Heart left ventricle (tissue), 16 donors: ENCODE measurements at regions not wholly inside any gene's neighbourhood (a gene's known extent, or its start where the extent isn't known, plus 50 kb on each side); places are given as distances from the start of the nearest gene placed in this dataset.
"Not testable (repeated sequence)": the region's sequence is repeated elsewhere in the genome, so short reads cannot be mapped to it uniquely, and the experiment has no call there.

Experiments used
- ATAC-seq, 4 donors: fragments of 200-7000 bp; cut with Tn5 transposase; one replicate each; pipeline ENCODE4 v1.9.1; 2020 to 2022; ENCODE audit warnings: moderate library complexity in 4 of 4, mild to moderate bottlenecking in 3 of 4, moderate number of reproducible peaks in 1 of 4
- DNase-seq, 5 donors: peaks; one replicate each; pipeline ENCODE4 v3.0.0-alpha.2; 2020
- H3K27ac ChIP-seq, 12 donors: fragments of 200-600 bp; sonication (generic) in 4 of 12; one replicate each; pipeline versions ENCODE4 v1.5.0 to v1.8.0; 2016 to 2022; ENCODE audit warnings: mild to moderate bottlenecking in 2 of 12
- H3K27me3 ChIP-seq, 9 donors: fragments of 200-600 bp; sonication (generic) in 2 of 9; one replicate each; pipeline versions ENCODE4 v1.5.1 to v1.8.0; 2016 to 2022; ENCODE audit warnings: mild to moderate bottlenecking in 3 of 9
- H3K36me3 ChIP-seq, 9 donors: fragments of 200-600 bp; sonication (generic) in 2 of 9; one replicate each; pipeline versions ENCODE4 v1.5.0 to v1.8.0; 2018 to 2022; ENCODE audit warnings: mild to moderate bottlenecking in 2 of 9
- H3K4me1 ChIP-seq, 12 donors: fragments of 200-600 bp; sonication (generic) in 4 of 12; one replicate each; pipeline versions ENCODE4 v1.5.0 to v1.8.0; 2016 to 2022; ENCODE audit warnings: mild to moderate bottlenecking in 3 of 12
- H3K4me3 ChIP-seq, 12 donors: fragments of 200-600 bp; sonication (generic) in 4 of 12; one replicate each; pipeline versions ENCODE4 v1.5.0 to v1.8.0; 2017 to 2022; ENCODE audit warnings: mild to moderate bottlenecking in 9 of 12, moderate library complexity in 4 of 12
- H3K9me3 ChIP-seq, 12 donors: fragments of 200-600 bp; sonication (generic) in 4 of 12; one replicate each; pipeline versions ENCODE4 v1.5.0 to v1.8.0; 2016 to 2022; ENCODE audit warnings: mild to moderate bottlenecking in 1 of 12
- CTCF ChIP-seq, 12 donors: fragments of 200-600 bp; sonication (generic) in 4 of 12; IDR thresholded peaks; one replicate each; pipeline versions ENCODE4 v1.5.0 to v1.8.0; 2018 to 2022; ENCODE audit warnings: antibody characterized with exemption in 12 of 12, mild to moderate bottlenecking in 5 of 12
- POLR2A ChIP-seq, 2 donors: fragments of 450-650 bp; IDR thresholded peaks; one replicate each; pipeline ENCODE4 v1.6.1; 2017; ENCODE audit warnings: antibody characterized with exemption in 2 of 2, mild to moderate bottlenecking in 2 of 2, moderate library complexity in 2 of 2
- WGBS, 4 donors: extraction: QIAGEN DNeasy Blood & Tissue Kit in 2 of 4; methylation state at CpG; one replicate each; pipeline versions ENCODE4 v1.1.5 to v1.1.7; 2013 to 2018; 5-methylcytosine and 5-hydroxymethylcytosine counted together
- intact Hi-C, 10 donors: fragments of 100-400 bp; cut with DNase I; formaldehyde crosslinking; loops; one replicate each; pipeline versions ENCODE4 v1.11.1 to v1.14.2; 2022
- donor health status: ischemic (EF 13 %, LVEDD 7.1; RV severe dilation, severe dysfunction).
- donor health status: healthy with polysubstance abuse.
- donor health status: DM: no; HTN: yes; CAD: no.
- donor health status: DM: no; HTN: no; CAD: no.
- donor health status: ischemic (EF 25% LVEDD 6.9; RV normal size, moderate dysfunction).
- donor health status: ischemic (EF 25% LVEDD 5.7; RV mildly dilated, moderate dysfunction).
- donor health status: healthy.
- donor health status: DM: yes; HTN: yes; CAD: no.
- donor health status: ischemic (EF 35%, LVEDD 5.7; RV mildly dilated, moderate dysfunction).
- donor health status: nonischemic (EF 11% LVEDD 7.7; RV severe dilation, severe dysfunction).
- donor health status: DM: yes; HTN: yes; CAD: no.
- donor health status: PGD.
- donor health status: ischemic (EF 29% LVEDD 5.4; RV normal size, mild dysfunction).
- donor health status: nonischemic (EF 23%, LVEDD 6.1; RV moderate dilation, normal function).

- WGBS, 4 donors = 69 to 78% (median 72%) methylated on average over 2 of the region's 2 CpGs
- no peak overlapping the region for H3K4me3 ChIP-seq
- ATAC-seq = no peak
- intact Hi-C loops = no loop called here
- DNase-seq = no peak
- no peaks in the 10 kb centered on the region for H3K36me3 ChIP-seq
- TF ChIP-seq CTCF (IDR thresholded peaks at IDR 0.05) = no peak
- TF ChIP-seq POLR2A (IDR thresholded peaks at IDR 0.05) = no peak
- H3K9me3 ChIP-seq = no peaks in the 10 kb centered on the region
- H3K27ac ChIP-seq = no peak overlapping the region
- no peaks in the 10 kb centered on the region for H3K27me3 ChIP-seq
- no peaks in the 10 kb centered on the region for H3K4me1 ChIP-seq
Observed at GRCh38 chr4:127018381-127018780, 614.4 kb upstream of the INTU start.

GRCh38 chr4:127020831-127021230 is 611.9 kb upstream of the INTU start:
- ATAC-seq, intact Hi-C loops, H3K4me3 ChIP-seq, H3K9me3 ChIP-seq, H3K27me3 ChIP-seq, H3K27ac ChIP-seq, H3K4me1 ChIP-seq, DNase-seq, H3K36me3 ChIP-seq: not testable (repeated sequence)
- 81 to 100% (median 90%) methylated on average over 3 to 12 of the region's 15 CpGs for WGBS, 4 donors

- WGBS, 4 donors = 63 to 100% (median 68%) methylated on average over 1 to 3 of the region's 3 CpGs
- no peaks in the 10 kb centered on the region for H3K9me3 ChIP-seq
- TF ChIP-seq POLR2A (IDR thresholded peaks at IDR 0.05) (no peak), CTCF (IDR thresholded peaks at IDR 0.05) (no peak)
Observed at GRCh38 chr4:127036296-127036695, 596.5 kb upstream of the INTU start.

GRCh38 chr4:127045861-127046260 is 586.9 kb upstream of the INTU start:
- Histone ChIP-seq H3K27ac (no peak overlapping the region), H3K36me3 (no peaks in the 10 kb centered on the region), H3K27me3 (no peaks in the 10 kb centered on the region), H3K4me3 (no peak overlapping the region), H3K4me1 (no peaks in the 10 kb centered on the region), H3K9me3 (peaks cover 0 to 5% (median 0%) of the 10 kb centered on the region in 12 donors)
- 69 to 90% (median 77%) methylated on average over 1 of the region's 1 CpG for WGBS, 4 donors
- DNase-seq = no peak
- ATAC-seq = no peak
- intact Hi-C loops = no loop called here
- TF ChIP-seq CTCF (IDR thresholded peaks at IDR 0.05) (no peak), POLR2A (IDR thresholded peaks at IDR 0.05) (no peak)

More at GRCh38 chr4:127036296-127036695, 596.5 kb upstream of the INTU start:
- intact Hi-C loops = no loop called here
- DNase-seq = no peak
- Histone ChIP-seq H3K36me3 (no peaks in the 10 kb centered on the region), H3K27ac (no peak overlapping the region), H3K4me1 (no peaks in the 10 kb centered on the region), H3K27me3 (no peaks in the 10 kb centered on the region), H3K4me3 (no peak overlapping the region)
- ATAC-seq = no peak

GRCh38 chr4:127047930-127048329 is 584.8 kb upstream of the INTU start:
- Histone ChIP-seq H3K27ac (no peak overlapping the region), H3K36me3 (no peaks in the 10 kb centered on the region), H3K9me3 (no peaks in the 10 kb centered on the region), H3K27me3 (no peaks in the 10 kb centered on the region), H3K4me3 (no peak overlapping the region), H3K4me1 (no peaks in the 10 kb centered on the region)
- DNase-seq (no peak), ATAC-seq (no peak)
- TF ChIP-seq CTCF (IDR thresholded peaks at IDR 0.05) (no peak), POLR2A (IDR thresholded peaks at IDR 0.05) (no peak)
- WGBS, 4 donors = 47 to 60% (median 57%) methylated on average over 1 of the region's 1 CpG
- intact Hi-C loops = no loop called here
